PC-9 (cell line): ENCODE measurements at regions not wholly inside any gene's neighbourhood (a gene's known extent, or its start where the extent isn't known, plus 50 kb on each side); places are given as distances from the start of the nearest gene placed in this dataset.

Experiments
- BruUV-seq: library from RNA; stranded (reverse); fragments of 400-500 nt; replicated peaks from 2 replicates; lab custom pipeline; 2021; lab: Mats Ljungman, UMichigan
- CTCF ChIA-PET: fragments of 300-600 bp; sonication (Branson Sonifier 250); formaldehyde crosslinking; loops from one replicate; lab custom pipeline; 2022; ENCODE audit warnings: antibody characterized with exemption; lab: Charles Lee
- POLR2A ChIA-PET: fragments of 300-600 bp; sonication (Branson Sonifier 250); formaldehyde crosslinking; loops from one replicate; lab custom pipeline; 2022; ENCODE audit warnings: antibody characterized with exemption; ENCODE audit not compliant: unreplicated experiment; lab: Charles Lee
- DNase-seq, 2 experiments: peaks; one replicate each; pipeline versions ENCODE4 v3.0.0 to v3.0.0-alpha.2; 2015 to 2022; ENCODE audit warnings: mixed read lengths in 1 of 2
- H2AFZ ChIP-seq: fragments of 200-600 bp; sonication (generic); 2 replicates; pipeline ENCODE4 v1.8.1; 2017; ENCODE audit warnings: antibody characterized with exemption
- H3F3A ChIP-seq: fragments of 200-600 bp; sonication (generic); 2 replicates; pipeline ENCODE4 v1.8.1; 2017; ENCODE audit warnings: antibody characterized with exemption, mild to moderate bottlenecking, low read depth; ENCODE audit not compliant: insufficient read depth
- H3K27ac ChIP-seq: fragments of 200-600 bp; sonication (generic); 2 replicates; pipeline ENCODE4 v1.6.1; 2016; ENCODE audit warnings: mixed run types
- H3K27me3 ChIP-seq: fragments of 200-600 bp; sonication (generic); 2 replicates; pipeline ENCODE4 v1.6.1; 2016; ENCODE audit warnings: low read depth, mixed run types; ENCODE audit not compliant: insufficient read depth
- H3K36me3 ChIP-seq: fragments of 200-600 bp; sonication (generic); 2 replicates; pipeline ENCODE4 v1.6.1; 2016; ENCODE audit warnings: low read depth, mixed run types
- H3K4me1 ChIP-seq: fragments of 200-600 bp; sonication (generic); replicated peaks from 2 replicates; pipeline ENCODE4 v1.6.1; 2016; ENCODE audit warnings: mixed run types; ENCODE audit not compliant: insufficient read depth
- H3K4me2 ChIP-seq: fragments of 200-600 bp; sonication (generic); 2 replicates; pipeline ENCODE4 v1.6.1; 2017; ENCODE audit warnings: mixed run types
- H3K4me3 ChIP-seq: fragments of 200-600 bp; sonication (generic); 2 replicates; pipeline ENCODE4 v1.6.1; 2016; ENCODE audit warnings: mixed run types
- H3K79me2 ChIP-seq: fragments of 200-600 bp; sonication (generic); 2 replicates; pipeline ENCODE4 v1.6.1; 2017; ENCODE audit warnings: low read depth, mixed run types
- H3K9me2 ChIP-seq: fragments of 200-600 bp; sonication (generic); 2 replicates; pipeline ENCODE4 v1.8.1; 2017; ENCODE audit warnings: mild to moderate bottlenecking; ENCODE audit not compliant: insufficient read depth
- H3K9me3 ChIP-seq: fragments of 200-600 bp; sonication (generic); 2 replicates; pipeline ENCODE4 v1.8.1; 2016; ENCODE audit warnings: low read depth; ENCODE audit not compliant: insufficient read depth
- H4K20me1 ChIP-seq: fragments of 200-600 bp; sonication (generic); 2 replicates; pipeline ENCODE4 v1.8.1; 2017; ENCODE audit not compliant: insufficient read depth
- EZH2 ChIP-seq: fragments of 200-600 bp; sonication (generic); IDR thresholded peaks from 2 replicates; pipeline ENCODE4 v1.8.0; 2017; ENCODE audit warnings: antibody characterized with exemption, low read depth
- intact Hi-C: fragments of 100-400 bp; cut with micrococcal nuclease; formaldehyde crosslinking; loops from one replicate; pipeline ENCODE4 v1.10.0; 2022; ENCODE audit not compliant: unreplicated experiment
- TF ChIP-seq, protein P1 (sequence below): fragments of 200-600 bp; sonication (generic); conservative IDR thresholded peaks from 2 replicates; pipeline ENCODE4 v1.6.1; 2017; ENCODE audit warnings: mixed run types, antibody characterized with exemption, mild to moderate bottlenecking, moderate library complexity

DNA sequence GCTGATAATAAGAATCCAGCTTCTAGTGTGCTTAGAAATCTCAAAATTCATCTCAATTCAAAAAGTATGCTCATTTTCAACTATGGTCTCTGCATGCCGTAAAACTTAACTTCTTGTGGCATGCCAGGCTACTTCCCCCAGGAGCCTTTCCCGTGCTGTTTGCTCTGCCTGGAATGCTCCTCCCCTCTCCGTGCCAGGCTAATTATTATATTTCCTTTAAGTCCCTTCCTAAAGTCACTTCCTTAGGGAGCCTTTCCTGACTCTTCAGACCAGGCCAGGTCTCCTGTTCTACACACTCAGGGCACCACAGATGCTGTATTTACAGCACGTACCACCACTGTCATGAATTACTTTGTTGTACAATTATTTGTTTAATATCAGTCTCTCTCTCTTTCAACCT lies 67.1 kb upstream of the PPP2R5A start:
- Histone ChIP-seq H3F3A (no peaks in the 10 kb centered on the region), H3K9me2 (no peaks in the 10 kb centered on the region), H4K20me1 (no peaks in the 10 kb centered on the region), H3K4me1 (no peaks in the 10 kb centered on the region), H3K36me3 (no peaks in the 10 kb centered on the region), H3K79me2 (no peaks in the 10 kb centered on the region), H3K4me2 (no peak overlapping the region), H3K27ac (no peak overlapping the region), H3K9me3 (no peaks in the 10 kb centered on the region), H2AFZ (no peak overlapping the region), H3K27me3 (no peaks in the 10 kb centered on the region), H3K4me3 (no peak overlapping the region)
- POLR2A ChIA-PET = no interaction called here
- BruUV-seq = no TSS peak
- intact Hi-C loops = no loop called here
- TF ChIP-seq, protein P1, sequence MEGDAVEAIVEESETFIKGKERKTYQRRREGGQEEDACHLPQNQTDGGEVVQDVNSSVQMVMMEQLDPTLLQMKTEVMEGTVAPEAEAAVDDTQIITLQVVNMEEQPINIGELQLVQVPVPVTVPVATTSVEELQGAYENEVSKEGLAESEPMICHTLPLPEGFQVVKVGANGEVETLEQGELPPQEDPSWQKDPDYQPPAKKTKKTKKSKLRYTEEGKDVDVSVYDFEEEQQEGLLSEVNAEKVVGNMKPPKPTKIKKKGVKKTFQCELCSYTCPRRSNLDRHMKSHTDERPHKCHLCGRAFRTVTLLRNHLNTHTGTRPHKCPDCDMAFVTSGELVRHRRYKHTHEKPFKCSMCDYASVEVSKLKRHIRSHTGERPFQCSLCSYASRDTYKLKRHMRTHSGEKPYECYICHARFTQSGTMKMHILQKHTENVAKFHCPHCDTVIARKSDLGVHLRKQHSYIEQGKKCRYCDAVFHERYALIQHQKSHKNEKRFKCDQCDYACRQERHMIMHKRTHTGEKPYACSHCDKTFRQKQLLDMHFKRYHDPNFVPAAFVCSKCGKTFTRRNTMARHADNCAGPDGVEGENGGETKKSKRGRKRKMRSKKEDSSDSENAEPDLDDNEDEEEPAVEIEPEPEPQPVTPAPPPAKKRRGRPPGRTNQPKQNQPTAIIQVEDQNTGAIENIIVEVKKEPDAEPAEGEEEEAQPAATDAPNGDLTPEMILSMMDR = no peak
- no peak for TF ChIP-seq EZH2
- CTCF ChIA-PET = no interaction called here
- DNase-seq = no peak

GRCh38 chr1:212218911-212219310 lies 66.3 kb upstream of the PPP2R5A start:
- no peak overlapping the region for H2AFZ ChIP-seq
- H3K4me2 ChIP-seq = no peak overlapping the region
- H3K4me1 ChIP-seq = no peaks in the 10 kb centered on the region
- no peak overlapping the region for H3K4me3 ChIP-seq
- no peaks in the 10 kb centered on the region for H3K79me2 ChIP-seq
- POLR2A ChIA-PET = interaction anchor here (0.5 to 0.6 kb wide), 2 partner anchors 57 to 67 kb away, joined by 3 to 9 read pairs; no protein-coding TSS in a partner anchor
- DNase-seq = no peak
- H3K27me3 ChIP-seq = no peaks in the 10 kb centered on the region
- H3F3A ChIP-seq = no peaks in the 10 kb centered on the region
- H3K27ac ChIP-seq = no peak overlapping the region
- no TSS peak for BruUV-seq
- TF ChIP-seq, protein P1 = no peak
- no peak for TF ChIP-seq EZH2
- intact Hi-C loops = no loop called here
- no peaks in the 10 kb centered on the region for H3K36me3 ChIP-seq
- H3K9me3 ChIP-seq = no peaks in the 10 kb centered on the region
- H4K20me1 ChIP-seq = no peaks in the 10 kb centered on the region
- CTCF ChIA-PET = no interaction called here
- H3K9me2 ChIP-seq = no peaks in the 10 kb centered on the region

DNA sequence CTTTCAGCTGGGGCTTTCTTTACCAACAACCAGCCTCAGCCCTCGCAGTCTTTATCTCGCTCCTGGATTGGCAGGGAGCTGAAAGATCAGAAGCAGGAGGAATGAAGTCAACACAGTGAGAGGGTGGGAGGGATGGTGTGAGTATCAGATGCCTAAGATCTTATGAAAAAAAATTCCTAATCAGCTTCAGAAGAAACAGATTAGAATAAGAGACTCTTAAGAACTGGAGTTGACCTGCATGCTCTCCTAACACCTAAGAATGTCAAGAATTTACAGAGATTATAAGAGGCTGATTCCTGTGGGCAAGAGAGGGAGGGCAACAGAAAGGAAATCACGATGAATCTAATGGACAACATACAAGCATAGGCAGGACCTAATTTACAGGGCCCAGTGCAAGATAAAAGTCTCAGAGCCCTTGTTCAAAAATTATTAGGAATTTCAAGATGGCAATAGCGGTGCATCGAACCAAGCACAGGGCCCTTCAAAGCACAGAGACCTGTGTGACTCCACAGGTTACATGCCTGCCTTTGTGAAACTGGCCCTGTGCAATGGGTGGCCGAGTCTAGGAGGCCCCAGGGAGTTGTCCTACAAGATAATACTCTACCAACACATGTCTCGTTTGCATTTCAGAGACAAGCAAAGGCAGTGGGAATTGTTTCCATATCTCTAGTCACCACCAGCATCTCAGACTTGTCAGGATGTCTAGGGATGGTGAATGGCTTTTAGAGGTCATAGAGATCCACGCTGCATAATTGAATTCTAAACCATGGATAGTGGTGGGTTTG lies 65.3 kb upstream of the PPP2R5A start:
- ChIA-PET POLR2A (no interaction called here), CTCF (no interaction called here)
- intact Hi-C loops = no loop called here

More for the DNA sequence above, 65.3 kb upstream of the PPP2R5A start:
- H3K4me2 ChIP-seq = no peak overlapping the region
- TF ChIP-seq, protein P1 = no peak
- no peak for TF ChIP-seq EZH2
- H3K9me2 ChIP-seq = no peaks in the 10 kb centered on the region
- BruUV-seq = no TSS peak
- no peaks in the 10 kb centered on the region for H3K27me3 ChIP-seq
- H3K79me2 ChIP-seq = no peaks in the 10 kb centered on the region
- no peaks in the 10 kb centered on the region for H3F3A ChIP-seq
- no peaks in the 10 kb centered on the region for H3K36me3 ChIP-seq
- H4K20me1 ChIP-seq = no peaks in the 10 kb centered on the region
- H2AFZ ChIP-seq = no peak overlapping the region
- no peaks in the 10 kb centered on the region for H3K4me1 ChIP-seq
- no peak overlapping the region for H3K27ac ChIP-seq
- H3K4me3 ChIP-seq = no peak overlapping the region
- no peak for DNase-seq
- no peaks in the 10 kb centered on the region for H3K9me3 ChIP-seq
